ENCODE measurements at regions not wholly inside any gene's neighbourhood (a gene's known extent, or its start where the extent isn't known, plus 50 kb on each side); places are given as distances from the start of the nearest gene placed in this dataset.
"Not testable (repeated sequence)": the region's sequence is repeated elsewhere in the genome, so short reads cannot be mapped to it uniquely, and the experiment has no call there.

DNA sequence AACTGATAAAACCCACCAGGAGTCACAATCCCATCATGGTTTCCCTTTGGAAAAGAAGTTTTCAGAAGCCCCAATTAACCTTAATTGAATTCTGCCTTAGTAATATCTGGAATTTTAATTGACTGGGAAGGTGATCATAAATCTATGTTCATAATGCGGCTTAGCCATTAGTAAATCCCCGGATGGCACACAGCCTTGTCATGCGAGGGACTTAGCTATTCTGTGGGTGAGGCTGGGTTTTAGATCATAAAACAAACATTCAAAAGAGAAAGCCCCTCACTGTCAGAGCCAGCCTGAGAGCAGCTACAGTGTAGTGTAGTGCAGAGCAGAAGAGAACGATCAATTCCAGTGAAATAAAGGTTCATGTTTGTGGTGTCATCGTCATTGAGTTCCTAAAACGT, 124.0 kb upstream of the NOCT start:
- no peak for DNase-seq

DNA sequence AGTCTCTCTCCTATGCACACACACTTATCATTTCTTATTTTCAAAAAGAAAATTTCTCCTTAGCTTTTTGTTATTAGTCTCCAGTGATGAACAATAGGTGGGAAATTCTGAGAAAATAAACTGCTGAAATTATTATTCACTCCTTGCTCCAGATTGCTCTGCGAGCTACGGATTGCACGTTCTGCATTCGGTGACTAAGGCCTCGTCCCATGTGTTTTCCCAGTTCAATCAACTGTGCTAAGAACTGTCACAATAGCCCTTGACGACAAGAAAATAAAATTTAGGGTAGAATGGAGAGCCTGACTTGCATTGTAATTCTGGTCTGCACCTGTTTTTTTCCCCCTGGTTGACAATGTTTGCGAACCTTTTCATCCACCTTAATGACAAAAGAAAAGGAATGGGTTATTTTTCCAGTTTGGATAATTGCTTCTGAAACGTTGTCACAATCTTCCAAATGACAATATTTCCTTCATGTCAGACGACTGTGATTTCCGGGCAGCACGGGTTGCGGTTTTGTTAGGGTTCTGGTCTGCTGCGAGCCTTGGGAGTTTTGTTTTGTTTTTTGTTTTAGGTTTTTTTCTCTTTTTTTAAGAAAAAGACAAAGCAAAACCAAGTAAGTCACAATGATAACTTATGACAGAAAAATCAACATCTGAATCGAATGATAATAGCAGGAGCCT, 124.5 kb upstream of the NOCT start:
- DNase-seq, result no peak

DNA sequence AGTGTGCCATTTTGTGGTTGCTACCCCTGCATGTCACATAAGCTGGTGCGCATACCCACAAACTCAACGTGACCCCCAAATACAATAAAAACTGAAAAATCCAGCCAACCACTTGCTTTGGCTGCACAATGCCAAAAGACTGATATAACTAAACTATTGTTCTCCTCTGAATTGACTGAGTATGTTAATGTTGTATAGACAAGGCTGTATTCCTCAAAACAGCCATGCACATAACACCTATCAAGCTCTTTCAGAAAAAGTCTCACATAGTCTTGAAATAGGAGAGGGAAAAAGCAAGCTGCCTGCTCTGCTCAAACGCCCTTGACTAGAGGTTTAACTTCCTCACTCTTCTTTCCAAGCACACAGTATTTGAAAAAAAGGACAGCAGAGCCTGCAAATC, 126.4 kb upstream of the NOCT start:
- DNase-seq, result no peak

DNA sequence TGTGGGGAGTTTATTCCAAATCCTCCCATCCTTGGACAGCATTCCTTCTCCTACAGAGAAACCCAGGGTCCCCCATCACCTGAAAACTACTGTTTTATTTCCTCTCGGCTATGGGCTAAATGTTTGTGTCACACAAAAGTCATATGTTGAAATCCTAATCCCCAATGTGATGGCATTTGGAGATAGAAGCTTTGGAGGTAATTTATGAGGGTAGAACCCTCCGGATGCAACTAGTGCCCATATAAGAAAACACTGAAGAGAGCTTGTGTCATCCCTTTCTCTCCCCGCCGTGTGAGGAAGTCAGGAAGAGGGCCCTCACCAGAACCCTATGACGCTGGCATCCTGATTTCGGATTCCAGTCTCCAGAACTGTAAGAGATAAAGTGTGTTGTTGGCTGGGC, 127.8 kb upstream of the NOCT start:
- DNase-seq, result no peak

DNA sequence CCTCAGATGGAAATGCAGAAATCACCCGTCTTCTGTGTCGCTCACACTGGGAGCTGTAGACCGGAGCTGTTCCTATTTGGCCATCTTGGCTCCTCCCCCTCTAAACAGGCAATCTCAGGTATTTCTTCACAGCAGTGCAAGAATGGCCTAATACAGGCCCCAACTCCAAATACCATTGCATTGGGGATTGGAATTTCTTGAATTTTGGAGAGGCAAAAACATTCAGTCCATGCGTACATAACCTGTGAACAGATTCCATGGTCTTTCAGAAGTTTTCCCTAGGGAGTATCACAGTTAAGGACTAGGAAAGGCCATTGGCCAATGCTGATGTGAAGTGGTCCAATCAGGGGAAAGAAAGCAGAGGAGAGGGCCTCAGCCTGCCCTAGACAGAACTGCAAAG, 128.2 kb upstream of the NOCT start:
- no peak for DNase-seq

DNA sequence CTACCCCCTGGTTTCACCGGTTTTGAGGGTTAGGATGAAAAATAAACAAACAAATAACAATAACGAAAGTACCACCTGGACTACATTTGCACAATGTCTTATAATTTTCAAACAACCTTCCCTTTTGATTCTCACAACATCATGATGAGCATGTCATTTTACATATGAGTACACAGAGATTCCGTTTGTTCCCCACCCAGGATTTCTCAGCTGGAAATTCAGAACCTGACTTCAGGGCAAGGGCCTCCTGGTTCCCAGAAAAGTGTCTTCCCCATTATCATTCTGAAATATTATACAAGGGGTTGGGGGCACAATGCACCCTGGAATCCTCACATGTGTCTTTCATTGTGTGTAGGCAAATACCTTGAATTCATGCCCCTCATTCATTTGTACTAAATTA, 135.8 kb upstream of the NOCT start:
- DNase-seq, result no peak

DNA sequence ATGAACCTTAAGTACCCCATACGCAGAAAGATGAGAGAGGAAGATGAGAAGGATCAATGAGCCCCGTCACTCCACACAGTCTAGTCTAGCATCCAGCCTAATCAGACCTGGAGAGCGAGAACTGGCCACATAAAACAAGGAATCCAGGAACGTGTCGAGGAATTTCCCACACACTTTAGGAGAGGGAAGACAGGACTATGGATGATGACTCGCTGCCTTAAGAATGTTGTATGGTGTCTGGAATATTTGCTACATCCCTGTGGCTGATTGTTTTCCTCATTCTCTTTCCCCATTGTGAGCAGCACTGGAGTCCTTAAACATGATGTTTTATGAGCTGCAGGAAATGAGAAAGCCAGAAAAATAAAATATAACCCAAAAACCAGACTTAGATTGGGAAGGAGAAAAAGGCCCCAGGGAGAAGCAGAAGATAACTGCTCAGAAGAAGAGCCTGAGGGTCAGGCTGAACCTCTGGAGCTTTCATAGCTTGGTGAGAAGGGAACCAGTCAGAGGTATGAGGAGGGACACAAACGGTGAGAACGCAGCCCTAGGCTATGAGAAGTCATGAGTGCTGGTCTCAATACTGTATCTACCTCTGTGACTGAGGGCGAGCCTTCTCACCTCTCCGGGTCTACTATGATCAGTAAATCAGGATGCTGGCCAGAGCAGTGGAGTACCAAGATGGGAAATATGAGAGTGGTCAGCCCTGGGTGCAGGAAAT, 139.5 kb upstream of the NOCT start:
- DNase-seq, result no peak

DNA sequence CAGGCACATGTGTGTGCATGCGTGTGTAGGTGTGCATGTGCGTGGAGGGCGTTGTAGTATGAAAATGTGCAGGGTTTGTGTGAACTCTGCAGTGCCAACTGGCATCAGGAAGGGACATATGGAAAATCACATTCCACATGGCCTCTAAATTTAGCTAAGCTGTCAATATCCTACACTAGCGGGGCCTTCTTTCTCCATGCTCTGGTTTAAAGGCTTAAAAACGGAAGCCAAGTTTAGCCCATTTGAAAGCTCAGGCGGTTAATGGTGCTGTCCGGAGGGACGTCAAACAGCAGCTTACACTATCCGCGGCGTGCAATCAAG, 144.1 kb upstream of the NOCT start:
- DNase-seq, result no peak

DNA sequence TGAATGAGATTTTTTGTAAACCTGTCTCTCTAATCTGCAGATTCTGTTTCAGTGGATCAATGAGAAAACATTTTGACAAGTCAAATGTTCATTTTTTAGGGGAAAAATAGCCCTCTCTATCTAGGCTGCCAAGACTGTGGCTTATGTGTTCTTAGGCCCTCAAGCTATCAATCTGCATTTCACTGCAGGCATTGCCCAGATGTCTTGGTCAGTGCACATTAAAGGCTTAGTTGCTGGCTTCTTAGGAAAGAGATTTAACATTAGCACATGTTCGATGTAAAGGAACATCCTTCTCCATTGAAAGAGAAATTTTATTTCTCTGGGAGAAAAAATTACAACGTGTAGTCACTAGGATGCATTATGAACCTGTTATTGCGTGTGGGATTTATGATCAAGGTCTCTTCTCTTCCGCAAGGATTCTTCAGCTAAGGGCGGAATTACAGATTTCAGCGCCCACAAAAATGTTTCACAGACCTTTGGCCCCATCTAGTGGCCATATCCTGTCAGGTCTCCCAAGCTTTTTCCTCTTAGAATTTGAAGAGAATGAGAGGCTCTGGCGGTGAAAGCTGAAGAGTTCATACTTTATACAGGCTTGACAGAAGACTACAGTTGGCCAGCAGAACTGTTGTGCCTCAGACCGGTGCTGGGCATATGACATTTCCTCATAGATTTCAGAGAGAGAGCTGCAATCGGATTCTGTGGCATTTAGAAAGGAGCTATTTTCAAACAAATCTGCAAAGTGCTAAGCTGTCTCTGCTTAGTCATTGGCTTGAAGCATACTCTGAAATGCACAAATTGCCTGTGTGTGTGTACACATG, 144.6 kb upstream of the NOCT start:
- DNase-seq, result peak; percentile 21 to 23

DNA sequence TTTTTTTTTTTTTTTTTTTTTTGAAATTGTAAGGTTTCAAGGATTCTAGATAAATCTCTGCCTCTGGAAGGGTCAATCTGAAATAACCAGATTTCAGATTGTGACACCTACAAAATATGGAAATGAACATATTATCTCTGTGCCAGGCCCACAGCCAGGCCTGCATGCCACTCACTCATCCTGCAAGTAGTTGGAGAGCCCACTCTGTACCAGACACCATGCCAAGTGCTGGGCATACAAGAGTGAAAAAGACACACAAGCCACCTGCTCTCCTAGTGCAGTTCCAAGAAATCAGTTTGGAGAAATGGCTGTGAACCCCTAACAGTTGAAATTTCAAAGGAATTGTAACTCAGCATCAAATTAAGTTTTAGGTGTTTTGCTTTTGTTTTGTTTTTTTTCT, 145.9 kb upstream of the NOCT start:
- DNase-seq, result no peak

DNA sequence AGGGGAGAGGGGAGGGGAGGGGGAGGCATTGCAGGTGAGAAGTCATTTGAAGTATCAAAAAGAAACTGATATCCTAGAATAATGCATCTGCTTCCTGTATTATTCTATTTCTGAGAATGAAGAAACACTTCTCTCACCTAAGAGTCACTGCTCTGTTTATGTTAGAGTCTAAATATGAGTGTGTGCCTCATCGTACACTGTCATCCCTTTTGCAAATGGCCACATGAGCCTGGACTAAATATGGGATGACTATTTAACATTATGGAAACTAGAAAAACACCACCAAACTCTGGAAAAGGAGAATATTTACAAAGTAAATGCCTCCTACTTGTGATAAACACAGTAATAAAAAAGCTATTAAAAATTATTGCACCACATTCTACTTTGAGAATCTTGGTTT, 146.4 kb upstream of the NOCT start:
- no peak for DNase-seq

DNA sequence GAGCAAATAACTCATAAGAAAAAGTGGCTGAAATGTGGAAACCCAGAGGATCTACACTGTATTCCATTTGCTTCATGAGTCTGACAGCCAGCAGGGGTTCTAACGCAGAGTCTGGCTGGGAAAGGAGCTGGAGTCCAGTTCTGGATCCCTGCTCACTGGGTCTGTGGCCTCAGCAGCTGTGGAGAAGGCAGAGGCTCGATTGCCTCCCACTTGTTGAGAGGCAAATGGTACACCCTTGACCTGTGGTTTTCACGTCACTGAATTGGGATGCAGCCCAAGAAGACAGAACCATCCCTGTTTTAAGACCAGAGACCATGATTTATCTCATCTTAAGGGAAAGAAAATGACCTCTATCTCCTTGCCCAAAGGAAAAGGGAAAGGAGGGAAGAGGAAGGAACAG, 147.0 kb upstream of the NOCT start:
- no peak for DNase-seq

DNA sequence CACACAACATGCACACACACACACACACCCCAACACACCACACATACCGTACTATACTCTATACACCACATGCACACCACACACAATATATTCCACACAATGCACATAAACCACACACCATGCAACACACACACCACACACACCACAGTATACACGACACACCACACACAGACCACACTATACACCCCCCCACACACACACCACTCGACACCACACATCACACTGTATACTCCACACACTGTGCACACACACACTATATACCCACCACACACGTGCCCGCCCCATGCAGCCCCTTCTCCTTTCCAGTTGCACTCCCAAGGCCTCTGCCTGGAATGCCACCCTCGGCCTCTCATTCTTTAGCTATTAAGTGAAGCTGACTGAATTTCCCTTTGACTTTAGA, 148.2 kb upstream of the NOCT start:
- DNase-seq, result no peak

DNA sequence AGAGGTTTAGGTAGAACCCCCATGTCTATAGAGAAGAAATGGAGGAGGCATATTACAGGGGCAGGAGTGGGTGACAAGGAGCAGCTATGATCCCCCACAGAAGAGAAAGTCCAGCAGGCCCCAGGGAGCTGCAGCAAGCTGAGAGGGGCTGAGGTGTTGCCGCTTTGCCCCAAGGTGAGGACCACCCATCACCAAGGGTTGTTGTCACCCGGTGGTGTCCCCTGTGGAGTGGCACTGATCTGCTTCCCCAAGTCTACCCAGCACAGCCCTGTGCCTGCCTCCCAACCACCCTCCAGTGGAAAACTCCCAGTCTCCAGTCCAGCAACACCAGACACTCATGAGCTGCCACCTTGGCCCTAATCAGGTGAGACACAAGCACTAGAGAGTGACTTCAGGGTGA, 149.3 kb upstream of the NOCT start:
- no peak for DNase-seq

DNA sequence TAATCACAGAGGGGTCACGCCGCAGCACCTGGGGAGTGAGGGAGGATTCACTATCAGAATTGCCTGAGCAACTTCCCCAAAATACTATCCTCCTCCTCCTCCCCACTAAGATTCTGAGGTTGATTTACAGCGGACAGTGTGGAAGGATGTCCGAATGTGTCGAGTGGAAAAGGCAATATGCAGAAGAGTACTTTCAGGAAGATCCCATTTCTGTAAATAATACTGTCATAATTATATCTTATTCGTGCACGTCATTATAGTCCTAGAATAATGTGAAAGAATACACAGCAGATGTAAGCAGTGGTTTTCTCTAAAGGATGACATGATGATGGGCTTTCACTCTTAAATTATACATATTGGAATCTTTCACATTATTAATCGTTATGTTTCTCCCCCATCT, 149.8 kb upstream of the NOCT start:
- DNase-seq, result no peak

DNA sequence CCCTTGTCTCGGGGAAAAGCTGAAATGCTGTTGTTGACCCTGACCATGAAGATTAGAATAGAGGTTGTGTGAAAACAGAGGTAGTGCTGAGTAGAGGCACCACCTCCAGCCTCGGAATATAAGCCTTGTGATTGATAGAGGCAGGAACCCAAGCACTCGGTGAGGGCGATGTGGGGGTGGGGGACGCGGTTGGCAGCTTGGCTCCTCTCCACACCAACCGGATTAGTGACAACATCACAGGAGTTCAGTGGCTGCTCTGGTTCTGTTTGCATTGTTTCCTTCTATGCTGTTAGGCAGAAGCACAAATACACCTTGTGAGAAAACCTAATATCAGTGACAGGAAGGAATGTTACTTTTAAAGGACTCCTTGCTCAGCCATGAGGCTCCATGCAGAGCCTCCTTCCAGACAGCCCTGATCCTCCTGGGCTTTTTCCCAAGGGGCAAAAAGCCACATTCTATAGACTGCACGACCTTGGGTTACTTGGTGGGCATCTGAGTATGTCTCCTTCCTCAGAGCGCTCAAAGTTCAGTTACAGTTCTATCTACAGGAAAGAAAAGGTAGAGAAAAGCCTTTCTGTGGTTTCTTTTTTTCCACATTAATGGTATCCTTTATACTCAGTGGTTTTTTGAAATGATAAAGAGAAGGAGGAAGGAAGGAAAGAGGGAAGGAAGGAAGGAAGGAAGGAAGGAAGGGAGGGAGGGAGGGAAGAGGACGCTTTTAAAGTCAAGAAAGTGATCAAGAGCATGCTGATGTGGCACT, 150.4 kb upstream of the NOCT start:
- no peak for DNase-seq

DNA sequence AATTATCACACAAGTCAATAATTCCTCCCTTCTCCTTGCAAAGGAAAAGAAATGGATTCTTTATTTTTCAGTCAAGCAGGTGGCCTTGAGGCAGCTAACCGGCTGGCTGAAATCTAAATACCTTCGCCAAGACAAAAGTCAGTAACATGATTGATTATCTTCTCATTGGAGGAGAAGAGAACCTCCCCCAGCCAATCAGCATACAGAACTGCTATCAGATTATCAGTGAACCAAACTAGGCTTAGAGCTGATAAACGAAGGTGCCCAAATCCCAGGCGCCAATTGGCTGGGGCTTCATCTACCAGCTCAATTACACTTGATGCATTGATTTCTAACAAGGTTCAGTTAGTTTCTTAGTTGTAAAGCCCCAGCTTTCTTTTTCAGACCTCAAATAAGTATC, 152.4 kb upstream of the NOCT start:
- DNase-seq, result no peak

DNA sequence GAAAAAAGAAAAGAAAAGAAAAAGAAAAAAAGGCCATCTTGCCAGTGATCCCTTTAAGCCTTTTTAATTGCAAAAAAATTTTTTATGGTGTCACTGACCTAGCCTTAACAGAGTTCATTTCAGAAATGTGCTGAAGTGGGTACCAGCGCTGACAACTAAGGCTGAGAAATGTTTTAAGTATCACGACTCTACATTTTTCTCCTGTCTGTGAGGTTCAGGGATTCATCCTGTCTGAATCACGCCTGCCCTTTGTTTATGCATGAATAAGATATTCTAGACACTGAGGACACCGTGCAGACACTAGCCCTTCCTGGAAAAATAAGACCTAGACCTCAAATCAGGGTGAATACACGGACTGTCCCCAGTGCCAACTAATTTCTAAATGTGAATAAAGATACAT, 154.4 kb upstream of the NOCT start:
- no peak for DNase-seq

DNA sequence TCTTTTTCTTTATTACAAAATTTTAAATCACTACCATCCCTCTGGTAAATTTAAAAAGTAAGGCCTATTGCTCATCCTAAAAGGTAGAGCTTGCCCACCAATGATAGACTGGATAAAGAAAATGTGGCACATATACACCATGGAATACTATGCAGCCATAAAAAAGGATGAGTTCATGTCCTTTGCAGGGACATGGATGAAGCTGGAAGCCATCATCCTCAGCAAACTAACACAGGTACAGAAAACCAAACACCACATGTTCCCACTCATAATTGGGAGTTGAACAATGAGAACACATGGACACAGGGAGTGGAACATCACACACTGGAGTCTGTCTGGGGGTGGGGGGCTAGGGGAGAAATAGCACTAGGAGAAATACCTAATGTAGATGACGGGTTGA, 155.2 kb upstream of the NOCT start:
- DNase-seq, result not testable (repeated sequence)

DNA sequence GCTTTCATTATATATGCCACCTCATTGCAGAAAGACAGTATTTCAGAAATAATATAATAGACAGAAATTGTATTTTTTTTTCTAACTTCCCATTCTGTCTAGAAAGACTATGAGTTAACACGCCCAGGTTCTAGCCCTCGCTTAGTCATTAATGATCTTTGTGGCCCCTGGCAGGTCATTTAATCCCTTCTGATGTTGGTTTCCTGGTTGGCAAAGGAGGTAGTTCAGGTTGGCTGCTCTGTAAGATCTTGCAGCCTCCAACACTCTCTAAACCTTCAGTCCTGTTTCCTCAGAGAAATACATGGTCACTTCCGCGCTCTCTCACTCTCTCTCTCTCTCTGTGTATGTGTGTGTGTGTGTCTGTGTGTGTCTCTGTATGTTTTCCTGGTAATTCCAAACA, 156.3 kb upstream of the NOCT start:
- DNase-seq, result no peak

DNA sequence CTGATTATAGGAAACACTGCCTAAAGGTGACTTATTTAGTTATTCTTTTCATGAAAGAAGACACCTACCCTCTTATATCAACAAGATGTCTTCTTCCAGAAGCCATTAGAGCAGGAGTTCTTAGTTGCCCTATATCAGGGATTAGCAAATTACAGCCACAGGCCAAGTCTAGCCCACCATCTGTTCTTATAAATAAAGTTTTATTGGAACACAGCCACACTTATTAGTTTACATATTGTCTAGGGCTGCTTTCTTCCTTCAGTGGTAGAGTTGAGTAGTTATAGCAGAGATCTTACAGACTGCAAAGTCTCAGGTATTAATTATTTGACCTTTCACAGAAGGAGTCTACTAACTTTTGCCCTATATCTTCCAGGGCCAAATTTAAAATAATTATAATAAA, 157.2 kb upstream of the NOCT start:
- DNase-seq, result no peak

DNA sequence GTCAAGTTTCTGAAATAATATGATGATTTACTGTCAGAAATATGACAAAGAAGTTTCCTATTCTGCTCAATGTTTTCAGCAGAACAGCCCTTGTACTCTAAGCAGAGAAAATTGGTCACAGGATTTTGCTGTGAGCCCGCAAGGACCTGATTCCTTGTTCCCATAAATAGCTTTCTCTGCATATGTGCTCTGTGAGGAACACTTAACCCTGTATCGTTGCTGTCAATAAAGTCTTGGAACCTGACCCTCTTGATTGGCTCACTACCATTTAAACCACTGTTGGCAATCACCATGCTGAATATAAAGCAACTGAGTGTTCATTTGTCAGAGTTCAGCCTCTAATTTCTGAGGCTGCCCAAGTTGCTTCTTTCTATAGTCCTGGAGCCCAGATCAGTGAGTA, 158.2 kb upstream of the NOCT start:
- DNase-seq, result no peak

DNA sequence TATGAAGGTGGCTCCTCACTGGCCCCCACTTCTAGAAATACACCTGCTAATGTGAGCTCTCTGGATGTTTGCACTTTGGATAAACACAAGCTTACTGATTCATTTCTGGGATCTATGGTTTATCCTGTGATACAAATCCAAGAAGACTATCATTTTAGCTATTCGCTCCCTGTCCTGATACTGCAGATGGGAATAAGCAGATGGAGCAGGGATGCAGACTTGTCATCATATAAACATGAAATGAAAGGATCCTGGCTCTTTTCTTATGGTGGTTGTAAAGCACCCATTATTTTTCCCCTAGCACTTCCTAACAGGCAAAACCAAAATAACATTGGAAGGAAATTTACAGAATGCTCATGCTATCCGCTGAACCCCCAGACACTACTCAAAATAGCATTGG, 162.9 kb upstream of the NOCT start:
- no peak for DNase-seq
